Colonic mucosa (tissue), 4 donors: ENCODE measurements at regions not wholly inside any gene's neighbourhood (a gene's known extent, or its start where the extent isn't known, plus 50 kb on each side); places are given as distances from the start of the nearest gene placed in this dataset.

Source experiments
- DNase-seq: peaks from one replicate; pipeline ENCODE4 v3.0.0-alpha.2; 2020
- H3K27ac ChIP-seq: fragments of 200-600 bp; one replicate; pipeline ENCODE4 v1.8.0; 2021
- H3K27me3 ChIP-seq: fragments of 200-600 bp; one replicate; pipeline ENCODE4 v1.8.0; 2021
- H3K36me3 ChIP-seq: fragments of 200-600 bp; one replicate; pipeline ENCODE4 v1.8.0; 2021
- H3K4me1 ChIP-seq: fragments of 200-600 bp; one replicate; pipeline ENCODE4 v1.8.0; 2021; ENCODE audit warnings: mild to moderate bottlenecking
- H3K4me3 ChIP-seq: fragments of 200-600 bp; one replicate; pipeline ENCODE4 v1.8.0; 2021
- H3K9ac ChIP-seq, 2 donors: one replicate each; pipeline ENCODE4 v1.7.0; 2013; ENCODE audit warnings: control low read depth in 2 of 2, low read depth in 2 of 2, low read length in 2 of 2
- H3K9me3 ChIP-seq: fragments of 200-600 bp; one replicate; pipeline ENCODE4 v1.8.0; 2021
- CTCF ChIP-seq: fragments of 200-600 bp; IDR thresholded peaks from one replicate; pipeline ENCODE4 v1.8.0; 2022; ENCODE audit warnings: antibody characterized with exemption, mild to moderate bottlenecking
- intact Hi-C: fragments of 100-400 bp; cut with DNase I; formaldehyde crosslinking; loops from one replicate; pipeline ENCODE4 v1.14.1; 2022
- donor health status: healthy.
- donor health status: DM: no; HTN: no; CAD: no.
- donor health status: DM: no; HTN: no; CAD: no.

- Histone ChIP-seq H3K27ac (no peak overlapping the region), H3K9ac (no peak overlapping the region), H3K9me3 (no peaks in the 10 kb centered on the region), H3K4me3 (no peak overlapping the region), H3K27me3 (no peaks in the 10 kb centered on the region), H3K36me3 (no peaks in the 10 kb centered on the region), H3K4me1 (peaks cover 3% of the 10 kb centered on the region)
- TF ChIP-seq CTCF: no peak
- intact Hi-C loops: no loop called here
- DNase-seq: no peak
Observed at GRCh38 chr10:52986125-52986524, 213.5 kb upstream of the MBL2 start.

GRCh38 chr10:52984169-52984568, 211.6 kb upstream of the MBL2 start:
- H3K27ac ChIP-seq: no peak overlapping the region
- H3K9me3 ChIP-seq: no peaks in the 10 kb centered on the region
- no peaks in the 10 kb centered on the region for H3K36me3 ChIP-seq
- no peak for DNase-seq
- peaks cover 3% of the 10 kb centered on the region for H3K4me1 ChIP-seq
- no peak for TF ChIP-seq CTCF
- intact Hi-C loops: no loop called here
- H3K4me3 ChIP-seq: no peak overlapping the region
- H3K9ac ChIP-seq: no peak overlapping the region
- no peaks in the 10 kb centered on the region for H3K27me3 ChIP-seq

GRCh38 chr10:52979295-52979990, 206.9 kb upstream of the MBL2 start:
- no peak for DNase-seq

GRCh38 chr10:52977581-52977980, 205.0 kb upstream of the MBL2 start:
- Histone ChIP-seq H3K4me3 (no peak overlapping the region), H3K27ac (no peak overlapping the region), H3K36me3 (no peaks in the 10 kb centered on the region), H3K27me3 (no peaks in the 10 kb centered on the region), H3K4me1 (no peaks in the 10 kb centered on the region), H3K9ac (no peak overlapping the region), H3K9me3 (no peaks in the 10 kb centered on the region)
- no peak for TF ChIP-seq CTCF
- no peak for DNase-seq
- intact Hi-C loops: no loop called here

More at GRCh38 chr10:52979295-52979990, 206.9 kb upstream of the MBL2 start:
- no peak overlapping the region for H3K27ac ChIP-seq
- H3K4me3 ChIP-seq: no peak overlapping the region
- no peaks in the 10 kb centered on the region for H3K4me1 ChIP-seq
- H3K27me3 ChIP-seq: no peaks in the 10 kb centered on the region
- H3K9ac ChIP-seq: no peak overlapping the region
- intact Hi-C loops: no loop called here
- H3K36me3 ChIP-seq: no peaks in the 10 kb centered on the region
- no peaks in the 10 kb centered on the region for H3K9me3 ChIP-seq
- TF ChIP-seq CTCF: no peak

GRCh38 chr10:52967806-52968795, 195.5 kb upstream of the MBL2 start:
- intact Hi-C loops: no loop called here
- Histone ChIP-seq H3K9me3 (no peaks in the 10 kb centered on the region), H3K4me3 (no peak overlapping the region), H3K4me1 (no peaks in the 10 kb centered on the region), H3K27me3 (no peaks in the 10 kb centered on the region), H3K27ac (no peak overlapping the region), H3K9ac (no peak overlapping the region), H3K36me3 (no peaks in the 10 kb centered on the region)
- DNase-seq: no peak
- TF ChIP-seq CTCF: no peak
